GM19455 (cell line): ENCODE measurements at regions not wholly inside any gene's neighbourhood (a gene's known extent, or its start where the extent isn't known, plus 50 kb on each side); places are given as distances from the start of the nearest gene placed in this dataset.

Experiments used
- ATAC-seq: cut with Tn5 transposase; IDR thresholded peaks from one replicate; pipeline ENCODE4 v1.9.1; 2021; ENCODE audit not compliant: unreplicated experiment

DNA sequence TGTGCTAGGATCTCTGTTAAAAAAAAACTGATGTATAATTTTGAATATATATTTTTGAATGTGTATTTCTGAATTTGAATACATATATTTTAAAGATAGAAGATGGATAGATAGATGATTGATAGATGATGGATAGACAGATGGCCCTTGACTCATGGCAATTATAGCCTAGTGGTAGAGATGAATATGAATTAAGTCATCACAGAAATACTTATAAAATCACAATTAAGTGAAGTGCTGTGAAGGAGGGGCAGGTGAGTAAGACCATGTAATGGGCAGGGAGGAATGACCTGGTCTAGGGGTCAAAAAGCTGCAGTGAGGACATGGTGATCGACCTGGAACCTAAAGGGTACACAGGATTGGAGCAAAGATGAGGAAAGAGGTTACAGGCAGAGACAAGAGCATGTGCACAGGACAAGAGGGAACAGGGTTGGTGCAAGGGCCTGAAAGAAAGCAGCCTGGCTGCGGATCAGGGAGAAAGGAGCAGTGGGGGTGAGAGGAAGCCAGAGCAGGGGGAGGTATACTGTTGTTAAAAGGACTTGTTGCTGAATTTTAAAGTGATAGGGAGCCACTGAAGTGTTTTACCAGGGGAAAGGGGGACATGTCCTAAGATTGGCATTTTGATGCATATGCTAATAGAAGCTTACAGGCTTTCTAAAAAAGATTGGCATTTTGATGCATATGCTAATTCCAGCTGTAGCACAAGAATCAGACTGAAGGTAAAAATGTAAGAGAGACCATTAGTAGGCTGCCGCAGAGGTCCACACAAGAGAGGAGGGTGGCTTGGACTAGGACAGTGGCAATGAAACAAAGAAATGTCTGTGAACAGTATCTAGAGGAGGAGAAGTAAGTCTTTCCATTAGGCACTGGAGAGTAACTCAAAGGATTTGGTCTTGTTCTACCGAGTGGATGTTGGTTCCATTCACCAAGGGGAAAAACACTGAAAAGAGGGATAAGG lies 527.8 kb downstream of the AGTPBP1 start:
- no peak for ATAC-seq

DNA sequence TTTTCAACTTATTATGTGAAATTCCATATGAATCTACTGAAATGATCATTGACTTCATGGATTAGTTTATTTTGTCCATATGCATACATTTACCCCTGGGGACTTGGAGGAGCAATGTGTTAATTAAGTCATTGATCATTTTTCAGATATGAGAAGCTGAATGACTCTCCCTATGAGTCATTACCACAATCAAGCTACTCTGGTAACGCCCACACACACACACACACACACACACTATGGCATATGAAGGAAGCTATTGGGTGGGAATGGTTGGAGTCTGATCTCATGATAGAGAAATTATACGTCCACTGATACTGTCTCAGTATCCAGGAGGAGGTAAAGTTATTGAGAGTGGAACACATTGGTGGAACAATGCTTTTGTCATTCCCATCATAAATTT lies 528.9 kb downstream of the AGTPBP1 start:
- ATAC-seq, result no peak

- ATAC-seq, result no peak
Observed at GRCh38 chr9:85212209-85212608, 529.5 kb downstream of the AGTPBP1 start.

DNA sequence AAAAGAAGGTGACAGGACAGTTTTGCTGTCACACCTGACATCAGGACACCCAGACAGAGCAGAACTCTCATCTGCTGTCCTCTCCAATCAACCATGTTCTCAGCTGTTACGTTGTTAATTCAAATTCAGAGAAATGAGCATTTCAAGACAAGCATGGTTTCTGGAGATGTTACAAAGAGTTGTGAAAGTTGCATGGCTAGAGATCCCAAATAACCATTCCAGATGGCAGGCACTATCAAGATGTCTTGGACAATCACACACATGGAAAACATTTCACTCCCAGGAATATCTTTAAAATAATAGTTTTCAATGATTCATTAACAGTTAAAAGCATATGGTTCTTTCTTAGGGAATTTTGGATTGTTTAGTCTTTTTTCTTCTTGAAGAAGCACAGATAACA lies 533.1 kb downstream of the AGTPBP1 start:
- no peak for ATAC-seq

- no peak for ATAC-seq
Observed at GRCh38 chr9:85204176-85204575, 534.6 kb downstream of the NTRK2 start.

- ATAC-seq, result no peak
Observed at GRCh38 chr9:85202596-85202995, 533.1 kb downstream of the NTRK2 start.

GRCh38 chr9:85200726-85201404 lies 531.3 kb downstream of the NTRK2 start:
- ATAC-seq, result no peak

DNA sequence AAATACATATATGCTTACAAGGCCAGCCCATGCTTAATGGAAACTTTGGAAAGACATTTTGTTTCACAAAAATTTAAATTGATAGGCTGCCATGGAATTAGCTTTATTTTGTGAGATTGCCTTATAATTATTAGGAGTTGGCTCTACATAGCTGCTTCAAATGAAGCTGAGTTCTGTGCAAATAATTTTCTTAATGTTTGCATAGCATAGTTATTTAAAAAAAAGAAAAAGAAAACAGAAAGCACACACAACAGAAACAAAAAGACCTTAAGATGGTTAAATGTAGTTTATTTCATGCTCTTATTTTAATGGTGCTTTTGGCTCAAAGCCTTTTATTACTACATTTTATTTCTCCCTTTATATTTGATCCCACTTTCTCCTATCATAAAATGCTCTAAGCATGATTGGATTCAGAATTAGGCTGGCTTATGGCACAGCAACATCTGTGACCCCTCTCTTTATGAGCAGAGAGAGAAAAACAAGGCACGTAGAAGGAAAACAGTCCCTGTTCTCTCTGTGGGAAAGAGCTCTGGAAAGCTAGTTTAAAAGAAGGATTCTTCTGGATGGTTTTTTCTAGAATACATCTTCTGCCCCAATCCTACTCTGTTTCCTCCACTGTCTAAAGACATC lies 530.5 kb downstream of the NTRK2 start:
- ATAC-seq, result no peak

DNA sequence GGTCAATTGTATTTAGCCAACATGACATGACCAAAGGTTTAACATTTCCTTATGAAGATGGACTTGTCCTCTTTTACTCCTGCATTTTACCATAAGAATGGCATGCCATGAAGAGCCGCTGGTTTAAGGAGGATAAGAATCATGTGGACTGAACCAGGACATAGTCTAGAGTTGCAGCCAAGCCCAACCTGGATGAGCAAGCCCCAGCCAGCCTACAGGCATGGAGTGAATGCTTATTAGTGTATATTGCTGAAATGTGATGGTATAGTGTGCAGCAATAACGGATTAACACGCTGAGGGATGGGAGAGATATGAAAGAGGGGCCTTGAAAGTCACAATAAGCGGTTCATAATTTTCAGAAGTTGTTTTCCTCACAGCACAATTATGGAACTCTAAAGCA lies 523.2 kb downstream of the NTRK2 start:
- ATAC-seq, result no peak

DNA sequence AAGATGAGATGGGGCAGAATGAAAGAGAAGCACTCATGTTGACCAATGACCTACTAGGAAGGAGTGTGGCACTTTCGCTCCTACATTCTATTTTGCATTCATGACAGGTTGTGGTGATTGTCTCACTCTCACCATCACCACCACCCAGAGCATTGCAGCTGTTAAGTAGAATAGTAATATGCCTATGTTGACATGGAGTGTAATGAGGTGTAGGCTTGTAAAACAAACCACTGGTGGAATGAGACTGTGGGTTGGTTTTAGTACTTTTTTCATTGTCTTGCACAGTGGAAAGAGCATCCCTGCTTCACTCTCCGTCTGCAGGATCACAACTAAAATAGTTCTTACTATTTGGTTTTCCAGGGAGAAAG lies 516.7 kb downstream of the NTRK2 start:
- no peak for ATAC-seq

DNA sequence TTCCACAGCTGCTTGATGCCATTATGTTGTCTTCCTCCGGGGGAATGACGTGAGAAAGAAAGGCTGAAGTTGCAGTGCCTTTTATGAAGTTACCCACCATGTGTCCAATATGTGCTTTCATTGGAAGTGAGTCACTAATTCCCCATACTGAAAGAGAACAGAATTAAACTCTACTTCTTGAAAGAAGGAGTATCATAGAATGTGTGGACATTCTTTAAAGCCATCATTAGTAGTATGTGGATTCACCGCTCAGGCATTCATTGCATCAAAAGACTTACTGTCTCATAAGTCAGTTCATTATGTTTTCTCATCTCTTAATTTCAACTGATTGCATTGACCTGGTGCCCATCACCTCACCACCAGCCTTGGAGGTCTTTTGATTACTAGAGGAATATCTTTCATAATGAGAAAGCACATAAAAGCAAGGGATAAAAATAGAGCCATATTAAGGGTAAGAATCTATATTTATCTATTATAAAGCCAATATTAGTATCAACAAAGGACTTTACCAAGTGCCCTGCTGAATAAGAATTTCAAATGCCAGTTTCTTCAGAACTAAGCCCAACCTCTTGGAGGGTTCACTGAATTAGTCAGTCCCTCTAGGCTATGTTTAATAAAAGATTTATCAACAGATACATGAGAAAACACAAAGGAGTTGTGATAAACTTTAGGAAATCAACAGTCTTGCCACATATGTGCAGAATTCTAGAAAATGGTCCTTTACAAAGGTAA lies 516.1 kb downstream of the NTRK2 start:
- ATAC-seq, result no peak

DNA sequence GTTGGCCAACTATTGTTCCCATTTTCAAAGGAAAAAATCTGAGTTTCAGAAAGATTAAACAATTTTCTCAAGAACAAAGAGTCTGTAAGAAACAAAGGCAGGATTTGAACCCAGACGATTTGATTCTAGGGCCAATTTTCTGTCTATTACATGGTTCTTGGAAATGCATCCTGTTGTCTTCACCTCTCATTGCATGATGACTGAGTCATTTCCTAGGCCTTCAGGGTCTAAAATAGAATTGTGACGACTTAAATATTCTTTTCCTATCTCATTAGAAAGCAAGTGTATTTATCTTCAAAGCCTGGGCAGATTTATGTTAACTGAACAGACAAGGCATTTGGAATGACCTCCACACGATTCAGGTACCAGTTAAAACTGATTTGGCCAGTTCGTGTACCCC lies 512.9 kb downstream of the NTRK2 start:
- no peak for ATAC-seq

DNA sequence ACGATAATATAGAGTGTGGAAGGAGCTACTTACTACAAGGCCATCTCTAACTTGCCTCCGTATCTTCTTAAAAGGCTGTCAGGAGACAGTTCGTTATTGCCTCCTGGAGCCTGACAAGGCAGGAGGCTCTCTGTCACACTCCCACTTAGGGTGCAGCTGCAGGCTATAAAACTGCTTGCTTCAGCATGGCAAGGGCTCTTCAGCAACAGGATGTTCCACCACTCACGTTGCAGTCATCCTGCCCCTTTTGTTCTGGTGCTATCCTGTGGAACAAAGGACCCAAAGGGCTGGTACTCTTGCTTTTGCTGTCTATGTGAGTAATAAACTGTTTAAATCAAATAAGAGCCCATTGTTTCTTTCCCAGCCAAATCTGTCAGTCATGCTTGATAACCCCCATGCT lies 508.9 kb downstream of the NTRK2 start:
- no peak for ATAC-seq

- no peak for ATAC-seq
Observed at GRCh38 chr9:85173967-85174366, 504.4 kb downstream of the NTRK2 start.

DNA sequence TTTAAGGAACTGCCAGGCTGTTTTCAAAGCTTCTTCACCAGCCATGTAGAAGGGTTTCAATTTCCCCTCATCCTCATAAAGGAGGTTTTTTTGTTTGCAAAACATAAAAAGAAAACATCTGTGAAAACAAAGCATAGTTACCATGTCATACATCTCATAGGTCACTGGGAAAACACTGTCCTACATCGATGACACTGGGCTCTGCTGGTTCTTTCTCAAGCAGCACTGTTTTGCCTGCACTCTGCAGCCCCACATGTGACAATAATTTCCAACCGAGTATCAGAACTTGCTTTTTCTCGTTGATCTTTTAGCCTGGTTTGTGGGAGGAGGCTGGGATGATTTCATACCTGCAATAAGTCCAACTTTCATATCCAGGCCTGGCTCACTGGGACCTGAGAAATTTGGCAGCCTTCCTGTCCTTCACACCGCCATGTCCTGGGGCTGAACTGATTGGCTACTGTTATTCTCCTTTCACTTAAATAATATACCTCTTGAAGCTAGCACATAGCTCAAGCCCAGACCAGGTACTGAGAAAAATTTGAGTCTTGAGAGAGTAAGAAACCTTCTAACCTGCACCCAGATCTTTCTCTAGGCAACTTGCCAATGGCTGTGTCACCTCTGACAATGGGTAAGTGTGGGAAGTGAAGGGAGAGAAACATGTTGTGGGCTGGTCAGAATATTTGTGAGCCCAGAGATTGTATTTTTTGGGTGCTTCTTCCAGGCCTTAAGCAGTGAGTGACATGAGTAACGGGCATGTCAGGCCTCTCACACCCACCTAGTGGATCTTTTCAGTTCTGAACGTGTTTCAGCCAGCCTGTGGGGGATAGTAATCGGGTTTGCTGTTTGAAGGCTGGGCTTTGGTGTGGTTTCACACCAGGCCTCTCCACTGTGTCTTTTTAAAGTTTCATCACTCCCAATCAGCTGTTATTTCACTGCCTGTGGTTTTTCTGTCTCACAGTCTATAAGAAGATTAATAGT lies 502.8 kb downstream of the NTRK2 start:
- ATAC-seq, result no peak

GRCh38 chr9:85171163-85171562 lies 501.6 kb downstream of the NTRK2 start:
- no peak for ATAC-seq

- ATAC-seq, result no peak
Observed at GRCh38 chr9:85168412-85168811, 498.9 kb downstream of the NTRK2 start.

DNA sequence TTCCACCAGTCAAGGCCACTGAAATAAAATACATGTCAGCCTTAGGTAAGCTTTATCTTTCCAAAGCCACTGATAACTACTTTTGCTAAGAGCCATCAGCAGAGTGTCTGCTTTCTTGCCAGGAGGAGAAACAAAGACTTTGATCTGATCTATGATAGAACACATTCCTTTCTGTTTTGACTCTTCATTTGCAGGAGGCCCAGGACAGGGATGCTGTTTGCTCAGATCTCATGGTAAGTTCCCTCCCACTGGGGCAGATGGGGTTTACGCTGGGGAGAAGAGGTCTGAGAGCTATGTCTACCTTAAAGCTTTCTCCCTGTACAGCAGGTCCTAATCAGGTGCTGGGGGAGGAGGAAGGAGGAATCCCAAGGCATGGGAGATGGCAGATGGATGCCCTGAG lies 497.6 kb downstream of the NTRK2 start:
- no peak for ATAC-seq

- ATAC-seq, result no peak
Observed at GRCh38 chr9:85163825-85164224, 494.3 kb downstream of the NTRK2 start.

DNA sequence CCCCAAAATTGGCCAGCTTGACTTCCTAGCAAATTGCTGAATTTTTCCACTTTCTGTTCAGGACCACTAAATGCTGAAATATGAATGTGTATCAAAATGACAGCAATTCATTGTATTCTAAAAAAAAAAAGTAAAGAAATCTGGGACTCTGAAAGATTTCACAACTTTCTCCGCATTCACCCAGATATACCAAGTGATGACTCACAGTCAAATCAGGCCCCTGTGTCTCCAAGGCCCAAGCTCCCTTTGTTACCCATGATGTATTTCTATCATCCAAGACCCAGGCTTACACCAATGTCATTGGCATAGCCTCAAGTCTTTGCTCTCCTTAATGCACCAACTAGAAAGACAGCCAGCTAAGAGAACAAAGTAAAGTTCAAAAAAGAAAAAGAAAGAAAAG lies 493.9 kb downstream of the NTRK2 start:
- no peak for ATAC-seq
